SK-N-SH treated with all-trans-retinoic acid at 6 μM for 48 hours (cell line): ENCODE measurements at regions not wholly inside any gene's neighbourhood (a gene's known extent, or its start where the extent isn't known, plus 50 kb on each side); places are given as distances from the start of the nearest gene placed in this dataset.

Experiments
- ATAC-seq: fragments of 200-7000 bp; cut with Tn5 transposase; 3 replicates; pipeline ENCODE4 v1.9.1; 2020; ENCODE audit warnings: mild to moderate bottlenecking, moderate library complexity
- ARNTL ChIP-seq: fragments of 450-650 bp; formaldehyde crosslinking; IDR thresholded peaks from 2 replicates; pipeline ENCODE4 v1.5.0; 2020; ENCODE audit warnings: low read depth, mild to moderate bottlenecking, moderate library complexity, borderline replicate concordance
- BACH2 ChIP-seq: fragments of 250-450 bp; sonication (Bioruptor Pico); IDR thresholded peaks from 2 replicates; pipeline ENCODE4 v1.9.0; 2021; ENCODE audit warnings: mild to moderate bottlenecking, borderline replicate concordance
- CREB5 ChIP-seq: fragments of 250-450 bp; sonication (Bioruptor Pico); IDR thresholded peaks from 2 replicates; pipeline ENCODE4 v1.5.1; 2020; ENCODE audit warnings: low read depth, mild to moderate bottlenecking, moderate library complexity
- CSDC2 ChIP-seq: fragments of 250-450 bp; sonication (Bioruptor Pico); IDR thresholded peaks from 2 replicates; pipeline ENCODE4 v1.5.0; 2020; ENCODE audit warnings: mild to moderate bottlenecking, moderate library complexity
- ESRRG ChIP-seq: fragments of 250-450 bp; sonication (Bioruptor Pico); IDR thresholded peaks from 2 replicates; pipeline ENCODE4 v1.6.1; 2021; ENCODE audit warnings: mild to moderate bottlenecking
- GLIS3 ChIP-seq: fragments of 250-450 bp; sonication (Bioruptor Pico); IDR thresholded peaks from 2 replicates; pipeline ENCODE4 v1.5.0; 2020; ENCODE audit warnings: mild to moderate bottlenecking, moderate library complexity
- ISL1 ChIP-seq: fragments of 250-450 bp; sonication (Bioruptor Pico); IDR thresholded peaks from 2 replicates; pipeline ENCODE4 v2.1.2; 2022; ENCODE audit warnings: mild to moderate bottlenecking, moderate library complexity
- OSR1 ChIP-seq: fragments of 250-450 bp; sonication (Bioruptor Pico); IDR thresholded peaks from 2 replicates; pipeline ENCODE4 v1.8.0; 2022; ENCODE audit warnings: moderate library complexity, mild to moderate bottlenecking, inconsistent platforms
- PATZ1 ChIP-seq: fragments of 250-450 bp; sonication (Bioruptor Pico); IDR thresholded peaks from 2 replicates; pipeline ENCODE4 v1.8.0; 2020; ENCODE audit warnings: mild to moderate bottlenecking, moderate library complexity, borderline replicate concordance
- RARB ChIP-seq: fragments of 250-450 bp; sonication (Bioruptor Pico); IDR thresholded peaks from 2 replicates; pipeline ENCODE4 v1.8.0; 2021; ENCODE audit warnings: mild to moderate bottlenecking, moderate library complexity
- SNAI2 ChIP-seq: fragments of 250-450 bp; sonication (Bioruptor Pico); IDR thresholded peaks from 2 replicates; pipeline ENCODE4 v1.5.0; 2020; ENCODE audit warnings: mild to moderate bottlenecking, moderate library complexity
- TCF4 ChIP-seq: fragments of 250-450 bp; sonication (Bioruptor Pico); IDR thresholded peaks from 2 replicates; pipeline ENCODE4 v1.8.0; 2021; ENCODE audit warnings: mild to moderate bottlenecking, moderate library complexity, borderline replicate concordance
- TOX ChIP-seq: fragments of 250-450 bp; sonication (Bioruptor Pico); IDR thresholded peaks from 2 replicates; pipeline ENCODE4 v1.8.0; 2021; ENCODE audit warnings: mild to moderate bottlenecking, moderate library complexity, borderline replicate concordance
- ZC3H10 ChIP-seq: fragments of 250-450 bp; sonication (Bioruptor Pico); IDR thresholded peaks from 2 replicates; pipeline ENCODE4 v1.5.1; 2021; ENCODE audit warnings: mild to moderate bottlenecking, moderate library complexity
- ZFP30 ChIP-seq: fragments of 450-650 bp; formaldehyde crosslinking; IDR thresholded peaks from 2 replicates; pipeline ENCODE4 v1.5.0; 2022; ENCODE audit warnings: mild to moderate bottlenecking, moderate library complexity
- ZNF565 ChIP-seq: fragments of 450-650 bp; formaldehyde crosslinking; conservative IDR thresholded peaks from 2 replicates; pipeline ENCODE4 v1.5.0; 2020; ENCODE audit warnings: low read depth, mild to moderate bottlenecking, moderate library complexity
- ZNF8 ChIP-seq: fragments of 450-650 bp; formaldehyde crosslinking; IDR thresholded peaks from 2 replicates; pipeline ENCODE4 v1.5.0; 2020; ENCODE audit warnings: mild to moderate bottlenecking, moderate library complexity
- TF ChIP-seq, protein P1 (sequence below): fragments of 250-450 bp; sonication (Bioruptor Pico); IDR thresholded peaks from 2 replicates; pipeline ENCODE4 v1.8.0; 2021; ENCODE audit warnings: low read depth, mild to moderate bottlenecking, moderate library complexity, borderline replicate concordance
- TF ChIP-seq, protein P2 (sequence below): fragments of 250-450 bp; sonication (Bioruptor Pico); IDR thresholded peaks from 2 replicates; pipeline ENCODE4 v1.5.1; 2021; ENCODE audit warnings: mild to moderate bottlenecking, moderate library complexity

GRCh38 chr11:92384802-92385201 is 160.2 kb downstream of the FAT3 start (continued):
- TF ChIP-seq CREB5 (CRISPR knock-in tag) (no peak), CSDC2 (CRISPR knock-in tag) (no peak), SNAI2 (CRISPR knock-in tag) (no peak)
- TF ChIP-seq, protein P1, sequence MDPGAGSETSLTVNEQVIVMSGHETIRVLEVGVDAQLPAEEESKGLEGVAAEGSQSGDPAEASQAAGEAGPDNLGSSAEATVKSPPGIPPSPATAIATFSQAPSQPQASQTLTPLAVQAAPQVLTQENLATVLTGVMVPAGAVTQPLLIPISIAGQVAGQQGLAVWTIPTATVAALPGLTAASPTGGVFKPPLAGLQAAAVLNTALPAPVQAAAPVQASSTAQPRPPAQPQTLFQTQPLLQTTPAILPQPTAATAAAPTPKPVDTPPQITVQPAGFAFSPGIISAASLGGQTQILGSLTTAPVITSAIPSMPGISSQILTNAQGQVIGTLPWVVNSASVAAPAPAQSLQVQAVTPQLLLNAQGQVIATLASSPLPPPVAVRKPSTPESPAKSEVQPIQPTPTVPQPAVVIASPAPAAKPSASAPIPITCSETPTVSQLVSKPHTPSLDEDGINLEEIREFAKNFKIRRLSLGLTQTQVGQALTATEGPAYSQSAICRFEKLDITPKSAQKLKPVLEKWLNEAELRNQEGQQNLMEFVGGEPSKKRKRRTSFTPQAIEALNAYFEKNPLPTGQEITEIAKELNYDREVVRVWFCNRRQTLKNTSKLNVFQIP = no peak

- TF ChIP-seq ISL1 (CRISPR knock-in tag) = no peak
- TF ChIP-seq, protein P1 = no peak
- TF ChIP-seq ESRRG (CRISPR knock-in tag) = no peak
- no peak for ATAC-seq
Observed at GRCh38 chr11:92386577-92386976, 162.0 kb downstream of the FAT3 start.

DNA sequence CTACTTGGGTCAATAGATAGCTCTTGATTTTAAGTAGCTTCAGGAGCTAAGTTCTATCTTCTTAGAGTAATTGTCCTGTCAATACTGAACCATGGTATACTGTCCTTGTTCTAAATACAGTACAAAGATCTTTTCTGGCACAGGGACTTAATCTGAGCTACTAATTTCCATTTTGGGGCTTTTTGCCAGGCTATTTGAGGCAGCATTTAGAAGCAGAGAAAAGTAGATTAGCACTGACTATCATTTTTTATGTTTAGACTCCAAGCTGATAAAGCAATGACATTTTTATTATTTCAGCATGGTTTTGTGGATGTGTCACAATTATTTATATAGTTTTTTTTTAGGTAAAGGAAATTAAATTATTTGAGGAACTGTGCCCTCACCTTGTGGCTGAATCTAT is 163.2 kb downstream of the FAT3 start:
- ATAC-seq = 0 out of 3 replicates have a peak, but pooled peaks have one; percentile 26

DNA sequence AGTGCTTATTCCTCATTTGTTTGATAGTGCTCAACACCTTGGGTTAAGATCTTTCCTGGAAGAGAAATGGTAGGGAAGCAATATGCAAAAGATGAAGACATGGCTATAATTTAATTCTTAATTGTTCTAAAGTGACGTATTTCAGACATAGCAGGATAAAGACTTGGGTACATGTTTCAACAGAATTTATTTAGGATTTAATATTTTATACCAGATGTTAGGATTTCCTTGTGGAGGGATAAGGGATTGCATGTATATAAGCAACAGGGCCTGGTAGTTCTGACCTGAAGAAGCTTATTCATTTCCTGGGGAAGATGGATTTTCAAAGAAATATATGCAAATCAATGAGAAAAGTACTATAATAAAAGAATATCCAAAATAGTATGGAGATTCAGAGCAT is 163.8 kb downstream of the FAT3 start:
- TF ChIP-seq ARNTL (CRISPR knock-in tag) (no peak), BACH2 (CRISPR knock-in tag) (no peak), TOX (no peak), ZFP30 (no peak), ZNF8 (CRISPR knock-in tag) (no peak), RARB (CRISPR knock-in tag) (no peak)
- TF ChIP-seq, protein P1 = no peak
- TF ChIP-seq, protein P2, sequence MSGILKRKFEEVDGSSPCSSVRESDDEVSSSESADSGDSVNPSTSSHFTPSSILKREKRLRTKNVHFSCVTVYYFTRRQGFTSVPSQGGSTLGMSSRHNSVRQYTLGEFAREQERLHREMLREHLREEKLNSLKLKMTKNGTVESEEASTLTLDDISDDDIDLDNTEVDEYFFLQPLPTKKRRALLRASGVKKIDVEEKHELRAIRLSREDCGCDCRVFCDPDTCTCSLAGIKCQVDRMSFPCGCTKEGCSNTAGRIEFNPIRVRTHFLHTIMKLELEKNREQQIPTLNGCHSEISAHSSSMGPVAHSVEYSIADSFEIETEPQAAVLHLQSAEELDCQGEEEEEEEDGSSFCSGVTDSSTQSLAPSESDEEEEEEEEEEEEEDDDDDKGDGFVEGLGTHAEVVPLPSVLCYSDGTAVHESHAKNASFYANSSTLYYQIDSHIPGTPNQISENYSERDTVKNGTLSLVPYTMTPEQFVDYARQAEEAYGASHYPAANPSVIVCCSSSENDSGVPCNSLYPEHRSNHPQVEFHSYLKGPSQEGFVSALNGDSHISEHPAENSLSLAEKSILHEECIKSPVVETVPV (CRISPR knock-in tag) = no peak
- ATAC-seq = peak; percentile 56; the same call in 2 of the 3 replicates

More for the DNA sequence above, 163.2 kb downstream of the FAT3 start:
- TF ChIP-seq RARB (CRISPR knock-in tag) (no peak), ISL1 (CRISPR knock-in tag) (peak; percentile 91), TCF4 (CRISPR knock-in tag) (0 out of 2 replicates have a peak, but pooled peaks have one; percentile 22)
- TF ChIP-seq, all 23 proteins: peak for 2

GRCh38 chr11:92390783-92391182 is 166.2 kb downstream of the FAT3 start:
- TF ChIP-seq CREB5 (CRISPR knock-in tag) (no peak), GLIS3 (CRISPR knock-in tag) (no peak), PATZ1 (no peak), ESRRG (CRISPR knock-in tag) (no peak), BACH2 (CRISPR knock-in tag) (no peak), ZNF565 (CRISPR knock-in tag) (no peak), RARB (CRISPR knock-in tag) (no peak), OSR1 (CRISPR knock-in tag) (no peak), ARNTL (CRISPR knock-in tag) (no peak), ISL1 (CRISPR knock-in tag) (no peak), TCF4 (CRISPR knock-in tag) (no peak), ZC3H10 (no peak)
- TF ChIP-seq, protein P1 = no peak
- ATAC-seq = no peak
